ENCODE measurements at regions not wholly inside any gene's neighbourhood (a gene's known extent, or its start where the extent isn't known, plus 50 kb on each side); places are given as distances from the start of the nearest gene placed in this dataset.

GRCh38 chr16:52727441-52727840 is 180.5 kb upstream of the TOX3 start:
- no peaks in the 10 kb centered on the region for H3K4me1 ChIP-seq
- TF ChIP-seq POLR2A (IDR thresholded peaks at IDR 0.05): no peak
- TF ChIP-seq, protein P1, sequence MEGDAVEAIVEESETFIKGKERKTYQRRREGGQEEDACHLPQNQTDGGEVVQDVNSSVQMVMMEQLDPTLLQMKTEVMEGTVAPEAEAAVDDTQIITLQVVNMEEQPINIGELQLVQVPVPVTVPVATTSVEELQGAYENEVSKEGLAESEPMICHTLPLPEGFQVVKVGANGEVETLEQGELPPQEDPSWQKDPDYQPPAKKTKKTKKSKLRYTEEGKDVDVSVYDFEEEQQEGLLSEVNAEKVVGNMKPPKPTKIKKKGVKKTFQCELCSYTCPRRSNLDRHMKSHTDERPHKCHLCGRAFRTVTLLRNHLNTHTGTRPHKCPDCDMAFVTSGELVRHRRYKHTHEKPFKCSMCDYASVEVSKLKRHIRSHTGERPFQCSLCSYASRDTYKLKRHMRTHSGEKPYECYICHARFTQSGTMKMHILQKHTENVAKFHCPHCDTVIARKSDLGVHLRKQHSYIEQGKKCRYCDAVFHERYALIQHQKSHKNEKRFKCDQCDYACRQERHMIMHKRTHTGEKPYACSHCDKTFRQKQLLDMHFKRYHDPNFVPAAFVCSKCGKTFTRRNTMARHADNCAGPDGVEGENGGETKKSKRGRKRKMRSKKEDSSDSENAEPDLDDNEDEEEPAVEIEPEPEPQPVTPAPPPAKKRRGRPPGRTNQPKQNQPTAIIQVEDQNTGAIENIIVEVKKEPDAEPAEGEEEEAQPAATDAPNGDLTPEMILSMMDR (IDR thresholded peaks at IDR 0.05): no peak
- no peaks in the 10 kb centered on the region for H3K27me3 ChIP-seq
- DNase-seq: no peak
- WGBS, 2 donors: 80 to 95% methylated on average over 2 of the region's 2 CpGs
- no peak overlapping the region for H3K4me3 ChIP-seq
- H3K27ac ChIP-seq: no peak overlapping the region
- H3K36me3 ChIP-seq (ENCODE audit: low read depth, missing control alignments): no peaks in the 10 kb centered on the region
- intact Hi-C loops (cut with DNase I; ENCODE audit: low total_unique reads): no loop called here
- H3K9me3 ChIP-seq: no peaks in the 10 kb centered on the region

DNA sequence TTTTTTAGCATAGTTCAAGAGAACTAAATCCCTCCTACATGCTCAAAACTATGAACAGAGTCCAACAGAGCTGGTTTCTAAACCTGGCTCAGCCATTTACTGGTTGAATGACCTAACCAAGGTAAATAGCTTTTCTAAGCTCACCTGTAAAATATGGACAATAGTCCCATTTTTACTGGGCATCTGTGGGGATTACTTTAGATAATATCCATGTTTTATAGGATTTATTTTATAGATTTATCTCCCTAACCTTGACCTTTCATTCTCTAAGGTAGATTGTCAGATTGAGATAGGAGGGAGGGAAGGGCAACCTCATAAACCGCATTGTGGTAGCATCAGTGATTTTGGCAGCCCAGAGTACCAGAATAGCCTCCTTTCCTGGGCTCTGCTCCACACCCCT is 178.5 kb upstream of the TOX3 start:
- no peaks in the 10 kb centered on the region for H3K4me1 ChIP-seq
- no peaks in the 10 kb centered on the region for H3K9me3 ChIP-seq
- no peak for DNase-seq
- no peaks in the 10 kb centered on the region for H3K27me3 ChIP-seq
- WGBS, 2 donors: 87% methylated on average over 1 of the region's 1 CpG
- intact Hi-C loops (cut with DNase I; ENCODE audit: low total_unique reads): no loop called here
- H3K27ac ChIP-seq: no peak overlapping the region
- H3K4me3 ChIP-seq: no peak overlapping the region
- H3K36me3 ChIP-seq (ENCODE audit: low read depth, missing control alignments): no peaks in the 10 kb centered on the region
- TF ChIP-seq, protein P1 (IDR thresholded peaks at IDR 0.05): no peak
- TF ChIP-seq POLR2A (IDR thresholded peaks at IDR 0.05): no peak

DNA sequence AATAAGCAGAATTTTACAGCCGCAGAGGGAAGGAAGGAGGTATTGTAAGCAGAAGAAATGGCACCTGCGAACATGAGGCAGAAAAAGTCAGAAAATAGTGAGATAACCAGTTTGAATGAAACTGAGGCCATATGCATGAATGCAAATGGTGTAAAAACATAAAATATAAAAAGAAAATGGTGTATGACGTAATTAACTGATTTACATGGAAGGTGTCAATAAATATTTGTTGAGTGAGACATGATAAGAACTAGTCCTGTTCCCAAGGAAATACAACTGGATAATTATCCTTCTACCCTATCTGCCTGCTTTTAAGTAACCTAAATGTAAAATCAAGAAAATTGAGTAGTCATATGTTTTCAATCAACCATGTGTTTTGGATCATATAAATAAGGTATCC is 178.1 kb upstream of the TOX3 start:
- H3K27me3 ChIP-seq: no peaks in the 10 kb centered on the region
- H3K9me3 ChIP-seq: no peaks in the 10 kb centered on the region
- 91 to 93% methylated on average over 3 of the region's 3 CpGs for WGBS, 2 donors
- no peak for TF ChIP-seq POLR2A (IDR thresholded peaks at IDR 0.05)
- TF ChIP-seq, protein P1 (IDR thresholded peaks at IDR 0.05): no peak
- H3K4me3 ChIP-seq: no peak overlapping the region
- no peak overlapping the region for H3K27ac ChIP-seq
- no peaks in the 10 kb centered on the region for H3K36me3 ChIP-seq (ENCODE audit: low read depth, missing control alignments)
- intact Hi-C loops (cut with DNase I; ENCODE audit: low total_unique reads): no loop called here
- H3K4me1 ChIP-seq: no peaks in the 10 kb centered on the region
- DNase-seq: no peak

DNA sequence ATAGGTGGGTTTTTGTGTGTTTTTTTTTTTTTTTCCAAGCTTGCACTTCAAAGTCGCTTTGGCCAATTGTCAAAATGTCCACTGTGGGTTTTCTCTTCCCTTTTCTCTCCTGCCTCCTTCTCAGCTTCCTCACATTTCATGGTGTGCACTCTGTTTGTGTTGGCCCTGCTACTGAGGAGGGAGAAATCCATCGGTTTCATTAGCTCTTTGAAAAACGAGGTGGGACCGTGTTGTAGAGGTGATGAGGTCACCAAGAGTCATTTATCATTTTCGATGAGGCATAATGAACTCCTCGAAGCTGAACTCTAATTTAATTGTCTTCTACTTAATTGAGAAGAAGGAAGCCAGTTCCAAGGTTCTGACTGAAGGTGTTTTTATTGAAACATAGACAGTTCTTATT is 174.4 kb upstream of the TOX3 start:
- no peaks in the 10 kb centered on the region for H3K4me1 ChIP-seq
- H3K27me3 ChIP-seq: no peaks in the 10 kb centered on the region
- TF ChIP-seq, protein P1 (IDR thresholded peaks at IDR 0.05): no peak
- no peak for TF ChIP-seq POLR2A (IDR thresholded peaks at IDR 0.05)
- H3K4me3 ChIP-seq: no peak overlapping the region
- DNase-seq: no peak
- no peak overlapping the region for H3K27ac ChIP-seq
- WGBS, 2 donors: 45 to 49% methylated on average over 6 of the region's 6 CpGs
- intact Hi-C loops (cut with DNase I; ENCODE audit: low total_unique reads): no loop called here
- H3K36me3 ChIP-seq (ENCODE audit: low read depth, missing control alignments): no peaks in the 10 kb centered on the region
- H3K9me3 ChIP-seq: no peaks in the 10 kb centered on the region

DNA sequence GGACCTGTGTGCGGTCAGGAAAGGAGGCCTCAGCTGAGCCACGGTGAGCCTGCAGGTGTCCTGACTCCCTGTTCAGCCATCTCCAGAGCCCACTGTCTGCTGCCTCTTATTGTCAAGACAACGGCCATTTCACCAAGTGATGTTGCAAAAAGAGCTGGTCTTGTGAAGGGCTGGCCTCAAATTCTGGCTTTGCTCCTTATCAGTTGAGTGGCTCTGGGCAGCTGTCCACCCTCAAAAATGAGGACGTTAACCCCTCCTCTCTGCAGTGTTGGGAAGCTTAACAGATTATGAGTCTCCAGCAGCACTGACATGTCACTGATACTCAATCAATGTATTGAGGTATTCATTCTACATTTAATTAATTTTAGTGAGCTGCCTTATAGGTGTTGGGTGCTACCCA is 171.1 kb upstream of the TOX3 start:
- Histone ChIP-seq H3K27me3 (no peaks in the 10 kb centered on the region), H3K4me1 (no peaks in the 10 kb centered on the region), H3K4me3 (no peak overlapping the region), H3K9me3 (no peaks in the 10 kb centered on the region), H3K36me3 (ENCODE audit: low read depth, missing control alignments) (no peaks in the 10 kb centered on the region), H3K27ac (no peak overlapping the region)
- no peak for DNase-seq
- intact Hi-C loops (cut with DNase I; ENCODE audit: low total_unique reads): no loop called here
- WGBS, 2 donors: 66 to 70% methylated on average over 4 of the region's 4 CpGs
- no peak for TF ChIP-seq POLR2A (IDR thresholded peaks at IDR 0.05)
- TF ChIP-seq, protein P1 (IDR thresholded peaks at IDR 0.05): no peak

Measured in testis (tissue), 2 donors.